H9 (cell line): ENCODE measurements at regions not wholly inside any gene's neighbourhood (a gene's known extent, or its start where the extent isn't known, plus 50 kb on each side); places are given as distances from the start of the nearest gene placed in this dataset.

Source experiments
- DNase-seq: peaks from one replicate; pipeline ENCODE4 v3.0.0-alpha.2; 2017
- H2AFZ ChIP-seq: one replicate; pipeline ENCODE4 v1.6.1; 2013; ENCODE audit warnings: mild to moderate bottlenecking, low read length, control low read depth, moderate library complexity
- H2AK5ac ChIP-seq: 2 replicates; pipeline ENCODE4 v1.6.1; 2013; ENCODE audit warnings: low read length, control low read depth, mixed read lengths; ENCODE audit not compliant: insufficient read length
- H2BK120ac ChIP-seq: one replicate; pipeline ENCODE4 v1.6.1; 2013; ENCODE audit warnings: low read depth, mild to moderate bottlenecking, low read length, control low read depth, inconsistent platforms; ENCODE audit not compliant: poor library complexity, severe bottlenecking
- H2BK12ac ChIP-seq: 2 replicates; pipeline ENCODE4 v1.6.1; 2013; ENCODE audit warnings: low read length, control low read depth, mixed read lengths, low read depth; ENCODE audit not compliant: insufficient read length
- H2BK15ac ChIP-seq: 2 replicates; pipeline ENCODE4 v1.6.1; 2013; ENCODE audit warnings: low read depth, low read length, control low read depth
- H2BK20ac ChIP-seq: one replicate; pipeline ENCODE4 v1.6.1; 2013; ENCODE audit warnings: low read depth, mild to moderate bottlenecking, low read length, control low read depth, inconsistent platforms; ENCODE audit not compliant: poor library complexity, severe bottlenecking
- H2BK5ac ChIP-seq: 2 replicates; pipeline ENCODE4 v1.6.1; 2013; ENCODE audit warnings: low read length, control low read depth, mixed read lengths; ENCODE audit not compliant: insufficient read length
- H3K14ac ChIP-seq: 2 replicates; pipeline ENCODE4 v1.6.1; 2013; ENCODE audit warnings: low read length, control low read depth; ENCODE audit not compliant: insufficient read depth
- H3K18ac ChIP-seq: 2 replicates; pipeline ENCODE4 v1.6.1; 2013; ENCODE audit warnings: low read depth, mild to moderate bottlenecking, mixed read lengths, low read length, control low read depth; ENCODE audit not compliant: insufficient read length
- H3K23ac ChIP-seq: 2 replicates; pipeline ENCODE4 v1.6.1; 2013; ENCODE audit warnings: low read length, control low read depth, mixed read lengths, low read depth; ENCODE audit not compliant: insufficient read length
- H3K23me2 ChIP-seq: 2 replicates; pipeline ENCODE4 v1.6.1; 2013; ENCODE audit warnings: low read depth, mild to moderate bottlenecking, mixed read lengths, low read length, control low read depth; ENCODE audit not compliant: insufficient read length, poor library complexity, severe bottlenecking
- H3K27ac ChIP-seq: 2 replicates; pipeline ENCODE4 v1.5.1; 2013; ENCODE audit warnings: low read length, control low read depth, mixed read lengths, low read depth; ENCODE audit not compliant: insufficient read length
- H3K27me3 ChIP-seq: 2 replicates; pipeline ENCODE4 v1.6.1; 2013; ENCODE audit warnings: low read length, control low read depth, inconsistent platforms; ENCODE audit not compliant: insufficient read depth
- H3K4ac ChIP-seq: 2 replicates; pipeline ENCODE4 v1.6.1; 2013; ENCODE audit warnings: low read depth, mild to moderate bottlenecking, control low read depth, inconsistent platforms, low read length, moderate library complexity
- H3K4me1 ChIP-seq: 2 replicates; pipeline ENCODE4 v1.6.1; 2013; ENCODE audit warnings: low read length, control low read depth, inconsistent platforms; ENCODE audit not compliant: insufficient read depth
- H3K4me2 ChIP-seq: 2 replicates; pipeline ENCODE4 v1.6.1; 2013; ENCODE audit warnings: low read length, control low read depth, mixed read lengths; ENCODE audit not compliant: insufficient read length, insufficient read depth
- H3K56ac ChIP-seq: 2 replicates; pipeline ENCODE4 v1.6.1; 2013; ENCODE audit warnings: low read depth, mild to moderate bottlenecking, mixed read lengths, low read length, control low read depth; ENCODE audit not compliant: insufficient read length
- H3K79me1 ChIP-seq: 2 replicates; pipeline ENCODE4 v1.6.1; 2013; ENCODE audit warnings: low read depth, mild to moderate bottlenecking, moderate library complexity, low read length, control low read depth, inconsistent platforms; ENCODE audit not compliant: insufficient read depth, poor library complexity, severe bottlenecking
- H3K79me2 ChIP-seq: 2 replicates; pipeline ENCODE4 v1.6.1; 2013; ENCODE audit warnings: low read length, control low read depth, inconsistent platforms; ENCODE audit not compliant: insufficient read depth
- H3K9ac ChIP-seq: 2 replicates; pipeline ENCODE4 v1.6.1; 2013; ENCODE audit warnings: low read length, control low read depth, mixed read lengths; ENCODE audit not compliant: insufficient read length; ENCODE audit errors: extremely low read depth
- H3K9me3 ChIP-seq: one replicate; pipeline ENCODE4 v1.6.1; 2013; ENCODE audit warnings: low read depth, low read length, inconsistent platforms; ENCODE audit not compliant: control insufficient read depth
- H3T11ph ChIP-seq: one replicate; pipeline ENCODE4 v1.6.1; 2013; ENCODE audit warnings: mild to moderate bottlenecking, low read length, control low read depth, inconsistent platforms
- H4K20me1 ChIP-seq: one replicate; pipeline ENCODE4 v1.6.1; 2013; ENCODE audit not compliant: control insufficient read depth, insufficient read length, insufficient read depth
- H4K5ac ChIP-seq: 2 replicates; pipeline ENCODE4 v1.6.1; 2013; ENCODE audit warnings: low read depth, mild to moderate bottlenecking, mixed read lengths, low read length, control low read depth; ENCODE audit not compliant: insufficient read length
- H4K8ac ChIP-seq: replicated peaks from 2 replicates; pipeline ENCODE4 v1.6.1; 2013; ENCODE audit warnings: low read length, control low read depth, mixed read lengths, low read depth; ENCODE audit not compliant: insufficient read length
- H4K91ac ChIP-seq: 2 replicates; pipeline ENCODE4 v1.6.1; 2013; ENCODE audit warnings: low read depth, mild to moderate bottlenecking, moderate library complexity, mixed read lengths, low read length, control low read depth; ENCODE audit not compliant: insufficient read length
- H3K27ac Mint-ChIP-seq, 3 experiments: 2 replicates in 2 of 3; 3 replicates in 1 of 3; pipeline ENCODE4 v1.8.0; 2020 to 2021; ENCODE audit warnings: mixed read lengths in 3 of 3, mild to moderate bottlenecking in 1 of 3, moderate library complexity in 1 of 3
- H3K27me3 Mint-ChIP-seq: 2 replicates; pipeline ENCODE4 v1.8.0; 2021; ENCODE audit warnings: low read depth, mild to moderate bottlenecking, moderate library complexity, mixed read lengths
- H3K36me3 Mint-ChIP-seq, 3 experiments: 2 replicates in 2 of 3; 3 replicates in 1 of 3; pipeline ENCODE4 v1.8.0; 2020 to 2021; ENCODE audit warnings: low read depth in 3 of 3, mixed read lengths in 3 of 3; ENCODE audit not compliant: insufficient read depth in 1 of 3
- H3K4me1 Mint-ChIP-seq, 2 experiments: 2 replicates each; pipeline ENCODE4 v1.8.0; 2020; ENCODE audit warnings: mixed read lengths in 2 of 2
- H3K4me3 Mint-ChIP-seq, 2 experiments: 2 replicates in 1 of 2; 3 replicates in 1 of 2; pipeline ENCODE4 v1.8.0; 2020 to 2021; ENCODE audit warnings: mild to moderate bottlenecking in 2 of 2, mixed read lengths in 2 of 2, moderate library complexity in 1 of 2
- H3K9me3 Mint-ChIP-seq, 2 experiments: 2 replicates in 1 of 2; 3 replicates in 1 of 2; pipeline ENCODE4 v1.8.0; 2020; ENCODE audit warnings: mild to moderate bottlenecking in 2 of 2, mixed read lengths in 2 of 2, moderate library complexity in 1 of 2
- CTCF ChIP-seq: fragments of 200-600 bp; sonication (generic); conservative IDR thresholded peaks from 3 replicates; pipeline ENCODE4 v1.8.0; 2021; ENCODE audit warnings: antibody characterized with exemption, mild to moderate bottlenecking
- WGBS: extraction: QIAGEN DNeasy Blood & Tissue Kit; methylation state at CpG from one replicate; pipeline ENCODE4 v1.1.7; 2013; ENCODE audit warnings: missing lambda C conversion rate, low lambda C conversion rate, mixed read lengths; ENCODE audit not compliant: insufficient read length; ENCODE audit errors: extremely low coverage; 5-methylcytosine and 5-hydroxymethylcytosine counted together

GRCh38 chr19:30175987-30176386 is 196.2 kb upstream of the ZNF536 start:
- no peak overlapping the region for H2AK5ac ChIP-seq
- H3K23ac ChIP-seq = no peak overlapping the region
- H3K14ac ChIP-seq = no peak overlapping the region
- no peak overlapping the region for H3K4me2 ChIP-seq
- no peak overlapping the region for H3T11ph ChIP-seq
- Mint-ChIP-seq H3K4me3 (no peak overlapping the region), H3K36me3 (peaks cover 5 to 23% (median 8%) of the 10 kb centered on the region in 3 experiments; a peak in 5 of 7 replicates), H3K9me3 (peaks cover 20 to 23% of the 10 kb centered on the region in 2 experiments), H3K27me3 (peaks cover 14% of the 10 kb centered on the region), H3K4me1 (peaks cover 15 to 16% of the 10 kb centered on the region in 2 experiments), H3K27ac (peak overlapping the region in 1 of 3 experiments; percentile 46; a peak in 2 of 7 replicates)
- no peak overlapping the region for H2BK15ac ChIP-seq
- DNase-seq = peak; percentile 9
- H3K27me3 ChIP-seq = no peaks in the 10 kb centered on the region
- no peak overlapping the region for H2AFZ ChIP-seq
- H3K23me2 ChIP-seq = no peaks in the 10 kb centered on the region
- H3K4me1 ChIP-seq = no peaks in the 10 kb centered on the region
- no peaks in the 10 kb centered on the region for H3K79me2 ChIP-seq
- WGBS = no CpG with 5 or more reads among the region's 3 CpGs
- H4K8ac ChIP-seq = no peak overlapping the region
- H4K5ac ChIP-seq = no peak overlapping the region
- no peak for TF ChIP-seq CTCF
- no peak overlapping the region for H2BK120ac ChIP-seq
- no peak overlapping the region for H4K91ac ChIP-seq
- H3K9ac ChIP-seq = no peak overlapping the region
- H2BK20ac ChIP-seq = no peak overlapping the region
- no peak overlapping the region for H3K4ac ChIP-seq
- no peaks in the 10 kb centered on the region for H3K9me3 ChIP-seq
- no peak overlapping the region for H3K56ac ChIP-seq
- no peak overlapping the region for H3K18ac ChIP-seq
- no peak overlapping the region for H2BK12ac ChIP-seq
- no peak overlapping the region for H3K27ac ChIP-seq
- no peak overlapping the region for H2BK5ac ChIP-seq
- H4K20me1 ChIP-seq = no peaks in the 10 kb centered on the region
- H3K79me1 ChIP-seq = no peaks in the 10 kb centered on the region
